ENCODE measurements at regions not wholly inside any gene's neighbourhood (a gene's known extent, or its start where the extent isn't known, plus 50 kb on each side); places are given as distances from the start of the nearest gene placed in this dataset.

GRCh38 chr5:58327289-58327688 is 132.6 kb downstream of the PLK2 start:
- no peaks in the 10 kb centered on the region for H3K27me3 ChIP-seq
- no peak overlapping the region for H3K4me3 ChIP-seq
- TF ChIP-seq, protein P1, sequence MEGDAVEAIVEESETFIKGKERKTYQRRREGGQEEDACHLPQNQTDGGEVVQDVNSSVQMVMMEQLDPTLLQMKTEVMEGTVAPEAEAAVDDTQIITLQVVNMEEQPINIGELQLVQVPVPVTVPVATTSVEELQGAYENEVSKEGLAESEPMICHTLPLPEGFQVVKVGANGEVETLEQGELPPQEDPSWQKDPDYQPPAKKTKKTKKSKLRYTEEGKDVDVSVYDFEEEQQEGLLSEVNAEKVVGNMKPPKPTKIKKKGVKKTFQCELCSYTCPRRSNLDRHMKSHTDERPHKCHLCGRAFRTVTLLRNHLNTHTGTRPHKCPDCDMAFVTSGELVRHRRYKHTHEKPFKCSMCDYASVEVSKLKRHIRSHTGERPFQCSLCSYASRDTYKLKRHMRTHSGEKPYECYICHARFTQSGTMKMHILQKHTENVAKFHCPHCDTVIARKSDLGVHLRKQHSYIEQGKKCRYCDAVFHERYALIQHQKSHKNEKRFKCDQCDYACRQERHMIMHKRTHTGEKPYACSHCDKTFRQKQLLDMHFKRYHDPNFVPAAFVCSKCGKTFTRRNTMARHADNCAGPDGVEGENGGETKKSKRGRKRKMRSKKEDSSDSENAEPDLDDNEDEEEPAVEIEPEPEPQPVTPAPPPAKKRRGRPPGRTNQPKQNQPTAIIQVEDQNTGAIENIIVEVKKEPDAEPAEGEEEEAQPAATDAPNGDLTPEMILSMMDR (IDR thresholded peaks at IDR 0.05) = no peak
- no peaks in the 10 kb centered on the region for H3K36me3 ChIP-seq
- intact Hi-C loops (cut with DNase I) = no loop called here
- H3K9me3 ChIP-seq = no peaks in the 10 kb centered on the region
- DNase-seq (ENCODE audit: low spot score in 2 of 2) = no peak
- H3K27ac ChIP-seq = no peak overlapping the region
- no peaks in the 10 kb centered on the region for H3K4me1 ChIP-seq

DNA sequence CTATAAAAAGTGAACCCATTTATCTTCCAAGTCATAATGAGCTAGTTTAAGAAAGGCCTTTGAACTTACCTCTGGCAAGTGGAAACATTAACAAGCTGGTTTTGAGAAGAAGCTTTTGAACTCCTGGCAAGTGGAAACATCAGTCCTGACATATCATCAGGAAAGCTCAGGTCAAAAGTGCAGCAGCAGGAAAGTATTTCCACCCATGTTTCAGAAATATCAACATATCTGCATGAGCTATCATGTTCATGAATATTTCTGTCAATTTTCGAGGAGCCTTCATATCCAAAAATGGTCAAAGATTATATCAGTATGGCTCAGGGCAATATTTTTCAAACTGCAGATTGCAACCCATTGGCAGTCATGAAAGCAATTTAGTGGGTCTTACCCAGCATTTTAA is 133.9 kb downstream of the PLK2 start:
- TF ChIP-seq, protein P1 (IDR thresholded peaks at IDR 0.05) = no peak
- no peak for DNase-seq (ENCODE audit: low spot score in 2 of 2)
- H3K4me3 ChIP-seq = no peak overlapping the region
- intact Hi-C loops (cut with DNase I) = no loop called here
- no peaks in the 10 kb centered on the region for H3K9me3 ChIP-seq
- no peak overlapping the region for H3K27ac ChIP-seq
- no peaks in the 10 kb centered on the region for H3K27me3 ChIP-seq
- H3K4me1 ChIP-seq = no peaks in the 10 kb centered on the region
- H3K36me3 ChIP-seq = no peaks in the 10 kb centered on the region

GRCh38 chr5:58322453-58322852 is 137.4 kb downstream of the PLK2 start:
- Histone ChIP-seq H3K36me3 (no peaks in the 10 kb centered on the region), H3K9me3 (no peaks in the 10 kb centered on the region), H3K4me3 (no peak overlapping the region), H3K4me1 (no peaks in the 10 kb centered on the region), H3K27ac (no peak overlapping the region), H3K27me3 (no peaks in the 10 kb centered on the region)
- intact Hi-C loops (cut with DNase I) = no loop called here
- DNase-seq (ENCODE audit: low spot score in 2 of 2) = no peak
- TF ChIP-seq, protein P1 (IDR thresholded peaks at IDR 0.05) = no peak

- DNase-seq (ENCODE audit: low spot score in 2 of 2) = no peak
- no peak overlapping the region for H3K27ac ChIP-seq
- TF ChIP-seq, protein P1 (IDR thresholded peaks at IDR 0.05) = no peak
- H3K9me3 ChIP-seq = no peaks in the 10 kb centered on the region
- H3K4me3 ChIP-seq = no peak overlapping the region
- no peaks in the 10 kb centered on the region for H3K36me3 ChIP-seq
- H3K4me1 ChIP-seq = no peaks in the 10 kb centered on the region
- H3K27me3 ChIP-seq = no peaks in the 10 kb centered on the region
- intact Hi-C loops (cut with DNase I) = no loop called here
Measured at GRCh38 chr5:58318468-58318867, 141.4 kb downstream of the PLK2 start.

DNA sequence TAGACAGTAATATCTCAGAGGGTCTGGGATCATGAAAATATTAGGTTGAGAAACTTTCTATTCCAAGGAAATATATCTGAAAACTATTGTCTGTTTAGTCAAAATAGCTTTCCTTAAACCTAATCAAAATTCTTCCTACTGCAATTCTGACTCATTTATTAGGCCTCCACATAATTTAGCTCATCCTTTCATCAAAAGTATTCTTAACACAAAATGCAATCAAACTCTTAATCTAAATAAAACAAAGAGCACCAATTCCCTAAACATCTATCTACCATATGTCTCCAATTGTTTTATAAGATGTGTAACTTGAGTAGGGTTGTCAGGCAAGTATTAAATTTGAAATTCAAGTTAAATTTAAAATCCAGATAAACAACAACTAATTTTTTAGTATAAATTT is 142.1 kb downstream of the PLK2 start:
- intact Hi-C loops (cut with DNase I) = no loop called here
- TF ChIP-seq, protein P1 (IDR thresholded peaks at IDR 0.05) = no peak
- no peak overlapping the region for H3K4me3 ChIP-seq
- H3K9me3 ChIP-seq = no peaks in the 10 kb centered on the region
- no peaks in the 10 kb centered on the region for H3K36me3 ChIP-seq
- DNase-seq (ENCODE audit: low spot score in 2 of 2) = no peak
- no peaks in the 10 kb centered on the region for H3K27me3 ChIP-seq
- H3K27ac ChIP-seq = no peak overlapping the region
- H3K4me1 ChIP-seq = no peaks in the 10 kb centered on the region

- Histone ChIP-seq H3K4me3 (no peak overlapping the region), H3K27ac (no peak overlapping the region), H3K4me1 (no peaks in the 10 kb centered on the region), H3K27me3 (no peaks in the 10 kb centered on the region), H3K36me3 (no peaks in the 10 kb centered on the region), H3K9me3 (no peaks in the 10 kb centered on the region)
- intact Hi-C loops (cut with DNase I) = no loop called here
- no peak for DNase-seq (ENCODE audit: low spot score in 2 of 2)
- TF ChIP-seq, protein P1 (IDR thresholded peaks at IDR 0.05) = no peak
Measured at GRCh38 chr5:58317009-58317408, 142.9 kb downstream of the PLK2 start.
